ENCODE measurements at regions not wholly inside any gene's neighbourhood (a gene's known extent, or its start where the extent isn't known, plus 50 kb on each side); places are given as distances from the start of the nearest gene placed in this dataset.

DNA sequence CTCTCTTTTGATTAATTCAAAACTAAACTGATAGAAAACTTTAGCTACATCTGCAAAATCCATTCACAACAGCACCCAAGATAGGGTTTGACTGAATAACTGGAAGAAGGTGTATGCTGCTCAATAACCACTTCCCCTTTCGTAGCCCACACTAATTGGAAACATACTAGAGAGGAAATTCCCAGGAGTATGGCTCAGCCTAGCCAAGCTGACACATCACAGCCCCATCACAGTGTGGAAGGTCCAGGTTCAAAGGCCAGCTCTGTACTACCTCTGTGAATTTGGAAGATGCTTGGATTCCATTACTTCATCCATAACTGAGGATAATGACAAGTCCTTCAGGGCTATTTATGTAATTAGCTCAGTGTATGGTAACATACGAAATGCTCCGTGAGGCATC is 185.4 kb downstream of the FBXO15 start:
- DNase-seq, result peak; percentile 3 to 45 (median 44)

DNA sequence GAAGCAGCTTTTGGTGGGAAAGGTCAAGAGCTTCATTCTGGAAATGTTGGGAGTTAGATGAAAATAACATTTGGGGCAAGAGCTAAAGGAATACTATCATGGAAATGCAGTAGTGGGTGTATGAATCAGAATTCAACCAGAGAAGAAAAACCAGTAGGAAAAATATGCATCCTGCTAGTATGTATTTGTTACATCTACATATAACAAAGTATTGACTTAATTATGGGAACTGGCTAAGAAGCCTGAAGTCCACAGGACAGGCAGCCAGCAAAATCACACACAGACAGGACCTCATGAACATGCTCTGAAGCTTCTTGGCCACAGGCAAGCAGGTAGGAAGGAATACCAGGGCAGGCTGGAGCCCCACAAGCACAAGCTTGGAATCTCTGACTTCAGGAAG is 185.8 kb downstream of the FBXO15 start:
- no peak for DNase-seq

DNA sequence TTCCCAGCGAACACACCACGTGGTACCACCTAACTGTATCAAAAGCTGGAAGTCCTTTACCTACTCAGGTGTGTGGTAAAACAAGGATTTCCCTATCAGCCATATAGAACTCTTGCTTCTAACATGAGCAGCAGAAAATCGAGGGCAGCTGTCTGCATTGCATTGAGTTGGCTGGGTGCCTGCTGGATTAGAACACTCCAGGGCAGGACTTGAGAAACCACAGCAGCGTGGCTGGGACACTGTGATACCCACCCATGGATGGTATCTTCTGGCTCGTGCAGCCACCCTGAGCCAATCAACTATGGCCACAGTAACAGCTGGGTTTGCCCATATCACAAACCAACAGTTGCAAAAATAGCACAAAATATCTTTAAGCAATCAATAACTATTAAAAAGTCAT is 188.3 kb downstream of the FBXO15 start:
- DNase-seq, result peak in 2 of 3 donors; percentile 2 to 7

DNA sequence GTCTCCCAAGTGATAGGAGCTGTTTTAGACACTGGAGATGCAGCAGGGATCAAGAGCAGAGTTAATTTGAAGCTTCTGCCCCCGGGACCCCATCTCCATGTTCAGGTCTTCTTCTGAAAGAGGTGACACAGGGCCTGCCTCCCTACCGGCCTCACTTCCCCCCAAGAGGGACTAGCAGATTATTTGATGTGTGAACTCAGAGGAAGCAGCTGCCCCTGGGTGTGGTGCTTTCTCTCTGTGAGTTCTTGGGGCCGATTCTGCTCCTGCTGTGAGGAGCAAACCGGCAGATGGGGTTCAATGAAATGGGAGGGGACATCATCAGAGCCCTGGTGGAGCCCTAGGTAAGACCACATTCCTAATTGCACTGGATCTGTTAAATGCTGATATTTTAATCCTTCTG is 193.4 kb downstream of the FBXO15 start:
- DNase-seq, result no peak

DNA sequence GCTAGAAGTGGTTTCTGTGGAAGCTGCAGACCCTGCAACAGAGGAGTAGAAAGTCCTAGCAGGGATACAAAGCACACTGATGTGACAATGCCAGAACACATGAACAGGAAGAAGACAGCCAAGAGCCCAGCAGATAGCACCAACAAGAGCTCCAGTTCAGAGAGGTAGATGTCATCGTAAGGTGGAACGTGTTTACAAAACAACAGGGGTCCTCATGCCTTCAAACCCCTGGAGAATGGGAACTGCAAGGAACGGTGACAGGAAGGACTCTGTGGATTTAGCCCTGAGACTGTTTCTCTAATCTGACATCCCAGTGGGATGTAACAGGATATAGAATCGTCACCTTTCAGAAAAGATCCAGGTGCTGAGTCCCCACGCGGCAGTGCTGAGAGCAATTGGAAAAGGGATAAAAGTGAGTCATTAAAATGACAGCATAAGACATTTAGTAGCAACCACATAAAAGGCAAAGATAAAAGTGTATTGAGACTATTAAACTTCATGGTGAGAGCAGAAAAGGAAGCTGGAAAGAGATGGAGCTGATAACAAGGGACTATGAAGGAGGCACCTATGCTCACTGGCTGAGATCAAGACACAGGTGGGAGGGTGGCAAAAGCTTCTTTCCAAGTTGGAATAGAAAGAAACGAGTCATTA is 195.2 kb downstream of the FBXO15 start:
- DNase-seq, result no peak

DNA sequence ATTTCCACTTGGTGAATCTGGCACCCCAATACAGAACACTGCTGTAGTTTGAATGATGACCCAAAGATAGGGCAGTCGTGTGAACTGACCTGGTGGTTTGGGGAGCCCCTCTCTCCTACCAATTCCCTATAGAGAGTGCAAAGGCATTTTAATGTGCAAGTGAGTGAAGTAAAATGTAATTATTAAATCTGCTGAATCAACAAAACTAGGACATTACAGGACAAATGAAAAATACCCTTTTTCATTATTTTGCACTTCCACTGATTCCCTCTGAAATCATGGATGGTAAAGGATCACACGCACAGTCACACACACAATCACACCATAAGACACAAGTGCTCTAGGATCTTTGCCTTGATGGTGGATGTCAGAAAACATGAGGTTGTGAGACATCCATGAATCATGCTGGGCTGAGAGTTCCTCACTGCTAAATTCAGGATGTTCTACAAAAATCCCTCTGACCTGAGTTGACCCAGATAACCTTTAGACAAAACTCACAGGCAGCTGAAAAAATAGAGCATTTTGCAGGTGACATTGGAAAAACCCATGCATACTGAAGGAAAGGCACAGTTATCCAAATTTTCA is 197.4 kb downstream of the FBXO15 start:
- no peak for DNase-seq

DNA sequence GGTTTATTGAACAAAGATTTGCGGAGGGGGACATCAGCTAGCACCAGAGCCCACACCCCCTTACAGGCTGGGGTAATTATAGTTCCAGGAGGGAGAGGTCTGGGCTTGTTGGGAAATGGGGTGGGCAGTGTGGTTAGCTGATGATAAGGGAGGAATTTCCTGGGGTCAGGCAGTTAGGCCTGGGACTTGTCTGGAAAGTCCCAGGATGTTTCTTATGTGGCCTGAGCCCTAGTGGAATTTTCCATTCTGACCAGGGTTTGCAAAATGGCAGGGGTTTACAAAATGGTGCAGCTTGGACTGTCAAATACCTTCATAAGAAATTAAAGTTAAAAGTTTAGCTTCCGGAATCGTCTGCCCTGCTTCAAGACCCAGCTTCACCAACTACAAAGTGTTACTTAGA is 199.1 kb downstream of the FBXO15 start:
- no peak for DNase-seq

DNA sequence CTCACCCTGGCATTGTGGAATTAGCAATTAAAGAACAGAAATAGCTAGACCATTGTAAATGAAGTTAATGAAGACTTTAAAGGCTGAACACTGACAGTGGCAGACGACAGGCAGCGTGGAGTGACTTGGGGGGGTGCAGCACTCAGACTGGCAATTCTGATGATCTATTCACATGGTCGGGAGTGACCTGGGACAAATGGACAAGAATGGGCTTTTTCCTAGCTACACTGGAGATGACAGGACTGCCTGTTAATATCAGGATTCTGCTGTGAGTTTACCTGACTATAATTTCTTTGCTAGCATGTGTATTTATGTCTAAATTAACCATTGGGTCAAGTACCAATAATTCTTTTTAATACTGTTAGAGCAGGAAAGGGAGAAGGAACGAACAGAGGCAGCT is 199.6 kb downstream of the FBXO15 start:
- DNase-seq, result no peak

DNA sequence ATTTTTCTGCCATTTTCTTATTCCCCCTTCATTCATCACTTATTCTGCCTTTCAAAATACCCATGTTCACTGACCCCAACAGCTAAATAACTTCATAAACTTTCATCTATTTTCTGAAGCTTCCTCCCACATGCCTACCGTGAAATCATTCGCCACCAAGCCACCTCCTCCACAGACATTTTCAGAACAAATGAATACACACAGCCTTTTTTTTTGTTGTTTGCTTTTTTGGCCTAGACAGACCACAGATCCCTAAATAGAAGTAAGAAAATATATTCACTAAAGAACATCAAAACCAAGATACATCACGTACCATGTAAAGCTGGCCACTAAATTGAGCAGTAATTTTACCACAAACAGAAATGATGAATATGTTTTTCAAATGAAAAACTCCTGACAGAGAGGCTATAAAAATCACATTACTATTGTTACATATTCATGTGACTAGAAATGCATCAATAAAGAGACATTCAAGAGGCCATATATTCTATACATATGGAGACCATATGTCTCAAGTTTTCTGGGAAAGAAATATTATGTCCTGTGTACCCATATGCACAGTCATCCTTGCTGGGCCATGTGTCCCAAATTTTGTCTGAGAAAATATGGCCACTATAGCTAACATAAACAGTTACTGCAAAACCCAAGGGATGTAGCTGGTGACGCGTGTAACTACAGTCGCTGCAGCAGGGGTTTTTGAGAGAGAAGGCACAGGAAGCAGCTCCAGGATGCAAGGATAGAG is 200.3 kb downstream of the FBXO15 start:
- DNase-seq, result no peak

DNA sequence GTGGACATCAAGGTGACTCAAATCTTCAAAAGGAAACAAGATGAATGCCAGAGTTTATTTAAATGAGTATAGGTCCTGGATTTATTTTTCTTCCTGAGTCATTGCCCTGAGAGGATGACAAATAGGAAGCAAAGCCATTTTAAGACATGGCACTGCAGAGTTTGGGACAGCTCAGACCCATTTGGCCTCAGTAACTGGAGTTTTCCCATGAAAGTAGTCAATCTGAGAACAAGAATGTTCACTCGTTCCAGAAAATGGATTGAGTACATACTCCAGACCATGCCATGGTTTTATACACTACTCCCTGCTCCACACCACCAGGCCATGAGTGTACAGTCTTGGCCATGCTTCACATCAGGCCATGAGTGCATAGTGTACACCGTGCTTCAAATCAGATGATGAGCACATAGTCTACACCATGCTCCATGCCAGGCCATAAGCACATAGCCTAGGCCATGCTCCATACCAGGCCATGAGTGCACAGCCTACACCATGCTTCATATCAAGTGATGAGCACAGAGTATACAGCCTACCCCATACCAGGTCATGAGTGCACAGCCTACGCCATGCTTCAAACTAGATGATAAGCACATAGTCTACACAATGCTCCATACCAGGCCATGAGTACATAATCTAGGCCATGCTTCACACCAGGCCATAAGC is 202.4 kb downstream of the FBXO15 start:
- no peak for DNase-seq

DNA sequence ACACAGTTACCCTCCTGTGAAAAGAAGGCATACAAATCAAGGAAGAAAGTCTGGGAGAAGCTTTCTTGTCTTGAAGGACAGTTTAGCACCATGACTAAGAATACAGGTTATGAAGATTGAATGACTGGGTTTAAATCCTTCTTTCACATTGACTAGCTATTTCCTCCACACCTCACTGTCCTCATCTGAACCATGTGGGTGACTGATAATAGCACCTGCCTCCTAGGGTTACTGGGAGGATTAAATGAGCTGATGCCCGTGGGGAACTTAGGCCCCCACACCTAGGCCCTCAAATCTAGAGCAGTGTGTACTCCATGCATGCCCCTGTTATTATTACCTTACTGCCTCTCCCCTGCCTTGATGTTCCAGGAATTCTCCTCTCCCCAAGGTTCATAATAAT is 202.9 kb downstream of the FBXO15 start:
- DNase-seq, result no peak

DNA sequence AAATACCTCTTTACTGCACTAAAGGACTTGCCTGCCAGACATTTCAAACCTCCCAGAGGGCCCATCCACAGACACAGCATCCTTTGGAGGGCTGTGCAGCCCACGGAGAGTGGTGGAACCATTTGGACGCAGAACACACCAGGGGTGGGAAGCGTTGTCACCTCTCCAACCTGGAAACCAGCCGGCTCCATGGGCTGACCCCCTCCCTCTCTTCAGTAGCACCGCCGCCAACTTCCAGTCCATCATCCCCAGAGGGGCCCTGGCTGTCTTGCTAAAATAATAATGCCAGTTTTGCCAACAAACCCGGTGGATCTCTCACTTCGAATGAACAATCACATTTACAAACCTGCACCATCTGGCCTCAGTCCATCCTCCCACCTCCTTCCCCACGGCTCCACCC is 203.9 kb downstream of the FBXO15 start:
- DNase-seq, result no peak

DNA sequence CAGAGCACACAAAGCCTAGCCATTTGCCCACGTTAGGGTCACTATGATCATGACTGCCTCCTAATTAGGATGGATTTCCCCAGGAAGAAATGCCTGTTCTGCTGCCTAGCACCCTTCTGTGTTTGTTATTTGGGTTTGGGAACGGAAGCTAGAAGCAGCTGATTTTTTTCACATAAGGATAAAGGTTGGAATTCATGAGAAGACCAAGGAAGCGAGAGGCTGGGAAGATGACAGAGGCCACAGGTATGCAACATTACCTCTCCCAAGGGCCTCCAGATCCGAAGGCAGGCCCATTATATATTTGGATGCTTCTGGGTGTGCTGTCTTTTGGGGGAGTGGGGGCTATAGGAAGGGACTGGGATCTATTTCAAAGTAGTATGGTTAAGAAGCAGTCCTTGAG is 204.7 kb downstream of the FBXO15 start:
- DNase-seq, result no peak

DNA sequence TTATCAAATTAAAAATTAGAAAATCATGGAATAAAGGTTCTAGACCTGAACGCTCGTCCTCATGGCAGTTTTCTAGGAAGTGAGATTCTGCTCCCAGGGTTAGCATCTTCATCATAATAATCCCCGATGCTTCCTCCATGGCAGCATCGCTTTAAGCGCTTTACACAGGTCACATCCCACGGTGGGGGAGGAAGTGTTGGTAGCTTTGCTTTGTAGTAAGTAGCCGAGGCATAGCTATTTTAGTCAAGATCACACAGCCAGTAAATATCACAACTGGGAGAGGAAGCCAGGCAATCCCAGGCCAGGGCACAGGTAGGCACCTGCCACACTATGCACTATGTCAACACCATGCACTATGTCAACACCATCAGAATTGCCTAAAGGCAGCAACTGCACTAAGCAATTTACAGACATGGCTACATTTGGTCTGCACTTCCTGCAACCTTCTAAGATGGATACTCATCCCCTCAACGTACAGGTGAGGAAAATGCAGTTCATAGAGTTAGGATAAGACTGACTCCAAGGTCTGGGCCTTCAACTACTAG is 205.5 kb downstream of the FBXO15 start:
- no peak for DNase-seq

DNA sequence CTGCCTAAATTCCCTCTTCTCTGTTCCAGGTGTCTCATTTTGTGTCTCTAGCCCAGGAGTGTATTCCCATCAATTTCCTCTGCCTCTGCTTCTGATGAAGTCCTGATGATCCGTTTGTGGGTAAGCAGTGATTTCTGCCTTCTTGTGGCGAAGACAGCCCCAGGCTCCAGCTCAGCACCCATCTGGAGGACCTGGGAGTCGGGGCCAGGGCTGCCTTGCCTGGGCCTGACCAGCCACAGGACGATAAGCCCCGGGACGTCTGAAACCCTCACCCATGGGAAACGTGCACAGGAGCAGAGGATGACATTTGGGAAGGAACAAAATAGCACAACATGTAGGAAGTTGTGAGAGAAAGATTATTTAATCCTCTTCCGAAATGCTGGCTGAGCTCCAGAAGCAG is 206.9 kb downstream of the FBXO15 start:
- no peak for DNase-seq

DNA sequence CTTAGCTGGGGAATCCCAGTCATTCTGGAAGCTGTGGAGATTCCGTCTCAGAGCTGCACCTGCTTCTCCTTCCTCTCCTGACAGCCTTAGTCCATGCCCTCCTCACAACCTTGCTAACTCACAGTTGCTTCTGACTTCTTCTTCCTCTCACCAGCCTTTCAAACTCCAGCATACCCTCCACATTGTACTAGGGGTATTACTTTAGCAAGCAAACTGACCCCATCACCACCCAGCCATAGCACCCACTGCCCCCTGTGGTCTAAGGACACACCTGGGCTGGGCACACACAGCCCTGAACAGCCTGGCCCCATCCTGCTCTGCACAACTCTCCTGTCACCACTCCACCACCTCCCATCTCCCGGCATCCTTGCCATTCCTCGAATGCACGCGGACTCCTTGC is 208.2 kb downstream of the FBXO15 start:
- no peak for DNase-seq

DNA sequence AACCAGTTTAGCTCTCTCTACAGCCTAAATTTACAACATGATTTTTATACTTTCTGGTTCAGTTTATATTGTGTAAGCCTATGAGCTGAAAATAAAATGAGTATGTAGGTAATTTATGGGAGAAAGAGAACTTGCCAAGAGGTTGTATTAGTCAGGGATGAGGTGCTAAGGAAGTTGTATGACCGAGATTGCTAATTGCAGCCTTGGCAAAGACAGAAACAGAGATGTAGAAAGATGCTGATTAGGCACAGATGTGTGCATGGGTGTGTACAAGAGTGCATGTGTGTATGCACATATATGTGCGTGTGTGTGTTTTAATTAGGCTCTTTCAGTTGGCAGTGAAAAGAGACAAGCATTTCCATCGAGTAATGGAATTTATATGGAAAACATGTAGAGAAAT is 213.9 kb downstream of the FBXO15 start:
- DNase-seq, result peak in 1 of 3 donors; percentile 6

DNA sequence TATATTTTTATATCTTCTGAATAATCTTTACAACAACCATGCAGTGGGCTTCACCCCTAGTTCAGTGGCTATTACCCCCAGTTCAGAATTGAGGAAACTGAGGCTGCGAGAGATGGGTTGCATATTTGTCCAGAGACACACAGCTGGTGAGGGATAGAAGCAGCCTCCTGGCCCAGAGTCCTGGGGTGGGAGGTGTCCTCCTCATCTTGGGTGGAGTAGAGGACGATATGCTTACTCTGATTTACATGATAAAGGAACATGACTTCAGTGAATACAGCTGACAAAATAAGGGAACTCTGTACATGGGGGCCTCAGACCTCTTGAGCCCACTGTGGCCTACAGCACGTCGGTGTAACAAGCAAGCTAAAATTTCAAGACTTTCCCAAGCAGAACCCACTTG is 214.7 kb downstream of the FBXO15 start:
- no peak for DNase-seq

DNA sequence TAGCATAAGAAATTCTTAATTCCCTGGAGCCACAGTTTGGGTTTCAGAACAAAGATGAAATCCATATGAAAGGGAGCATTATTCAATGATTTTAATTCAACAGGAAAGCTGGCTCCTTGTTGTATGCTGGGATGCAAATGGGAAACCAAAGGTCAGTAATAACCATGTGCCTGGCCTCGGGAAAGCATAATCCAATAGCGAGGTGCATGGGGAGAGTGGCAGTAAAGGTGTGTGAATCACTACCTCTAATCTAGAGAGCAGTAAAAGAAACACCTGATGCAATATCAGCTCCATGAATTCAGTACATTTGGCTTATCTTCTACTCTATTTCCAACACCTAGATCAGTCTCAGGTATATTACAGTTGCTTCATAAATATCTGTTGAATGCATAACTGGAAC is 220.1 kb downstream of the FBXO15 start:
- no peak for DNase-seq

DNA sequence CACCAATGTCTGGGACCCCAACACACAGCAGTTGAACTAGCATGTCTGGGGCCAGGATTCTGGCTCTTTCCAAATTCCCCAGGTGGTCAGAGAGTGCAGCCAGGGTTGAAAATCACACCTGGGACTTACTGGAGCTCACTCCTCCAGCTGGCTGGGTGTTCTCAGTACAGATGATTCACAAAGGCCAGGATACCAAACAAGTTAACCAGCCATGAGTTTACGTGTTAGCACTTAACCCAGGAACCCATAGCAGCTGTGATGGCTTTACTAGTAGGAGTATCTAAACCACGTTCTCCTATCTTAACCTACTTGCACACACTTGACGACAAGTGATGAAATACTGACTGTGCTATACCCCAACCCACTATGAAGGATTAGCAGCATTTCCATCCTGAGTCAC is 222.8 kb downstream of the FBXO15 start:
- peak in 1 of 3 donors; percentile 8 for DNase-seq

DNA sequence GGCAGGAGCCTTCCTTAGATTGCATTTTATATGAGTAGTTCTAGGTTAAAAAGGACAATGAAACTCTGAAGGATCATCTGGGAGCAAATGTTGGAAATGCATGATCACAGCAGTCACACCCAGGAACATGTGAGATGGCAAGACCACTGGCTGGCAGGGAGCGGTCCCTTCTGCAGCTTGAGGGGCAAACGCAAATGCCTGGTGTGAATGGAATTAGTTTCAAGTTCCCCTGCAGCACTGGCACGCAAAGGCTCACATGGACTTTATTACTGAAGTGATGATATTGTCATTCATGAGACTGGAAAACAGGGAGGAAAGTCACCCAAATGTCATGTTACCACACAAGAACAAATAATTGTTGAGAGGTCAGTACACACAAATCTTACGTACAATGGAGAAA is 223.3 kb downstream of the FBXO15 start:
- DNase-seq, result no peak

DNA sequence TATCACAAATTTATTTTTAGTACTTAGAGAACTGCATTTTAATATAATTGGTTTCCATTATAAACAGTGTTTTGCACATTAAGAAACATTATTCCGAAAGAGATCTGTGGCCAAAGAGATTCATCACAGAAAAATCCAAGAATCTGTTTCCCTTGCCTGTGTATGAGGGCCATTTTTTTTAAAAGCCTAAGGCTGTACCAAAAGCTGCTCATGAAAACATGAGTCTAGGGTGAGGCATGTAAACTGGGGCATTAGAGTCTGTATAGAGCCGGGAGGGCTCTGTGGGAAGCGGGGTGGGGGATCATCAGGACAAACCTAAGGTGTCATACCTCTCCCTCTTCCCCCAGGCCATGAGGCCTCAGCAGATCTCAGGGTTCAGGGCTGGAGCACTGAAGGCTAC is 223.8 kb downstream of the FBXO15 start:
- no peak for DNase-seq

DNA sequence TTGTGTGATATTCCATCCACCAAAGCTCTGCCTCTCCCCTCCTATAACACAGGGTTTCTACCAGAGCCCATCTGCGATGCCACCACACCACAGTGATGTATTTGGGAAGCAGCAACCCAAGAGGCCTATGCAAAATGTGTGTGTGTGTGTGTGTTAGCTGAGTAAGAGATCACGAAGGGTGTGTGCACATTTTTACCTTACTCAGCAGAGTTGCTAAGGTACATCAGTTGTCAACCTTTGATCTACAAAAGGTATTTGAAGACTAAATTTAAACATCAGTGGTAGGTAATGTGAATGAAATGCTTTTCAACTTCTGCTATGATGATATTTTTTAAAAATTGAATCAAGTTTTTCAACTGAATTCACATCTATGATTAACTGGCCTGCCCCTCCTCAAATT is 227.6 kb downstream of the FBXO15 start:
- no peak for DNase-seq

Data from muscle of back (tissue), 3 donors.